Skin of body (tissue), 1 donor: ENCODE measurements at regions not wholly inside any gene's neighbourhood (a gene's known extent, or its start where the extent isn't known, plus 50 kb on each side); places are given as distances from the start of the nearest gene placed in this dataset.
"Not testable (repeated sequence)": the region's sequence is repeated elsewhere in the genome, so short reads cannot be mapped to it uniquely, and the experiment has no call there.

Source experiments
- DNase-seq: peaks from one replicate; lab custom pipeline; 2025; lab: John Stamatoyannopoulos, UW

GRCh38 chr2:87483093-87483680 is 264.7 kb upstream of the PLGLB2 start:
- not testable (repeated sequence) for DNase-seq

GRCh38 chr2:87484363-87484762 is 263.5 kb upstream of the PLGLB2 start:
- not testable (repeated sequence) for DNase-seq

GRCh38 chr2:87485455-87485854 is 262.4 kb upstream of the PLGLB2 start:
- DNase-seq, result not testable (repeated sequence)

- not testable (repeated sequence) for DNase-seq
Measured at GRCh38 chr2:87485884-87486283, 262.0 kb upstream of the PLGLB2 start.

- not testable (repeated sequence) for DNase-seq
Measured at GRCh38 chr2:87486413-87486812, 261.5 kb upstream of the PLGLB2 start.

- DNase-seq, result not testable (repeated sequence)
Measured at GRCh38 chr2:87488021-87488420, 259.9 kb upstream of the PLGLB2 start.

- DNase-seq, result not testable (repeated sequence)
Measured at GRCh38 chr2:87488991-87489390, 258.9 kb upstream of the PLGLB2 start.

- not testable (repeated sequence) for DNase-seq
Measured at GRCh38 chr2:87494846-87495245, 253.0 kb upstream of the PLGLB2 start.

- DNase-seq, result not testable (repeated sequence)
Measured at GRCh38 chr2:87495455-87495854, 252.4 kb upstream of the PLGLB2 start.

- DNase-seq, result not testable (repeated sequence)
Measured at GRCh38 chr2:87496036-87497006, 251.6 kb upstream of the PLGLB2 start.

GRCh38 chr2:87497135-87497534 is 250.8 kb upstream of the PLGLB2 start:
- not testable (repeated sequence) for DNase-seq

- DNase-seq, result not testable (repeated sequence)
Measured at GRCh38 chr2:87497700-87498099, 250.2 kb upstream of the PLGLB2 start.

- DNase-seq, result not testable (repeated sequence)
Measured at GRCh38 chr2:87498169-87498853, 249.6 kb upstream of the PLGLB2 start.

GRCh38 chr2:87498854-87499238 is 249.0 kb upstream of the PLGLB2 start:
- not testable (repeated sequence) for DNase-seq

GRCh38 chr2:87499860-87500259 is 248.0 kb upstream of the PLGLB2 start:
- DNase-seq, result not testable (repeated sequence)

- not testable (repeated sequence) for DNase-seq
Measured at GRCh38 chr2:87500421-87500820, 247.5 kb upstream of the PLGLB2 start.

- DNase-seq, result not testable (repeated sequence)
Measured at GRCh38 chr2:87500951-87501350, 246.9 kb upstream of the PLGLB2 start.

GRCh38 chr2:87502948-87503347 is 244.9 kb upstream of the PLGLB2 start:
- DNase-seq, result not testable (repeated sequence)

- DNase-seq, result not testable (repeated sequence)
Measured at GRCh38 chr2:87505239-87505638, 242.6 kb upstream of the PLGLB2 start.

GRCh38 chr2:87505909-87506308 is 242.0 kb upstream of the PLGLB2 start:
- DNase-seq, result not testable (repeated sequence)
